Muscle of arm (tissue), 1 donor: ENCODE measurements at regions not wholly inside any gene's neighbourhood (a gene's known extent, or its start where the extent isn't known, plus 50 kb on each side); places are given as distances from the start of the nearest gene placed in this dataset.

Experiments used
- DNase-seq: peaks from one replicate; pipeline ENCODE4 v3.0.0-alpha.2; 2013

DNA sequence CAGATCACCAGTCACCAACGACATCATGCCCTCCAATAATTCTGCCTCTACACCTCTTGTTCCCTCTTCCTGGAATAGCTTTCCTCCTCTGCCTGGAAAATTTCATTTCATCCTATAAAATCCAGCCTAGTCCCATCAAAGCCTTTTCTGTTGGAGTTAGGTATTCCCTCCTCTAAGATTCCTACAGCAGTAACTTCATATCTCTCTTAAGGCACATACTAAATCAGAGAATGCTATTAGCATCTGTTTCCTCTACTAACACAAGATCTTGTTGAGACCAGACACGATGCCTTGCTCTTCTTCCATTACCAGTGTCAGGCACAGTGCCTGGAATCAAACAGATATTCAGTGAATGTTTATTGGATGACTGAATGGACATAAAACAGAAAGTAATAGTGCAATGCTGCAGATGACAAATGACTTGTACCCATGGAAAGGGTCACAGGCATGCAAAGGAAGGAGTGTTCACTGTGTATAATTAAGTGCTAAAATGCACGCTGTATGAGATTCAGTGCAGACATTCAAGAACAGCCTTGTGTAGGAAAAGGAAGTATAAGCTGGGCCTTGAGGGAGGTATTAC is 342.0 kb upstream of the ACVR2A start:
- DNase-seq = no peak

DNA sequence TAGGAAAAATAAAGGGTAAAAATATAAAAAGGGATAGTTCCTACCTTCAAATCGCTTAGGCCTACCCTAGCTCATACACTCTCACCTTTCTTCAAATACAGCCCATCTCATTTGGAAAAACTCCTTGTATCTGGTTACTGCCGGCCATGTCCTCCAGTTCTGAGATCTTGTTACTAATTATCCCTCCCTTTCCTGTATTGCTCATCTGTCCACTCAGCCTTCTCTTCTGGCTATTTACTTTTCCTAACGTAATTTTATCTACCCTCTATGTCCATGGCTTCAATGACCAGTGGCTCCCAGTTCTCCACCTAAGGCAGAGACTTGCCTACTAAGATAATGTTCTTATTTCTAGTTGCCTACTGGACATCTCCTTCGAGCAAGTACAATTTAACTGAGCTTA is 342.9 kb upstream of the ACVR2A start:
- DNase-seq = no peak

DNA sequence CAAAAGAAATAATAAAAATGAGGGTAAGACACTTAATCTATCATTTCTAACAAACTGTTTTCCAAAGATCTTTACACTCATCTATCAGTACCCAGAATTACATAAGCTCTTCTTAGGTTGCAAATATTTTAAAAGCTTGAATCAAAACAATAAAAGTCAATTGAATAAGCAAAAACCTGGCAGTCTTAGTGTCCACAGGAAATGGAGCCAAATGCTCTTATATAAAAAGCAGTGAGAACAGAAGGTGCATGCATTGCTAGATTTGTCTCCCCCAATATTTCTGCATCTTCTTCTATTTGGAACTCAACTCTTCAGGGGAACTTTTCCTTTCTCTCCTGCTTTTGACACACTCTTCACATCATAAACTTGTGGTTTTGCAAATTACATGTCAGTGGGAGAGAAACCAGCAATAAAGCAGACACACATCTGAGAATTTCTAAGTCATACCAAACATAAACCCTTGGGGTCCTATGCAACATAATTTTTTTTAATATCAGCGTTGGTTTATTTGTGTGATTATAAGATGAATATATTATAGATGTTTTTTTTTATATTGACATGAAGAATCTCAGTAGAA is 343.9 kb upstream of the ACVR2A start:
- no peak for DNase-seq

DNA sequence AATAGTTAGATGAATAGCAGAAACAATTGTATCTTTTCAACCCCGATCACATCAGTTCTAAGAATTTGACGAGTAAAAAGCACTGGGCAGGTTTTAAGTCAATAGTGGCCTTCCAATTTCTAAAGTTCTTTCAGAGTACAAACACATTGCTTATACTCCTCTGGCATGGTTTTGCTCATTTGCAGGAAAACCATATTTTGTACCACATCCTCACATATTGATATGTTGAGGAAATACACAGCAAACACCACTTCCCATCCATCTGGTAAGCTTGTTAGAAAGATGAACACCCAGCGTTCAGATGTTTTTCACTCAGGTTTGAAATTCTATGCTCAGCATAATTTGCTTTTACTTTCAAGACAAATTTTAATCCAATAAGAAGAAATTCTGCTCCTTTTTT is 344.6 kb upstream of the ACVR2A start:
- DNase-seq = no peak

DNA sequence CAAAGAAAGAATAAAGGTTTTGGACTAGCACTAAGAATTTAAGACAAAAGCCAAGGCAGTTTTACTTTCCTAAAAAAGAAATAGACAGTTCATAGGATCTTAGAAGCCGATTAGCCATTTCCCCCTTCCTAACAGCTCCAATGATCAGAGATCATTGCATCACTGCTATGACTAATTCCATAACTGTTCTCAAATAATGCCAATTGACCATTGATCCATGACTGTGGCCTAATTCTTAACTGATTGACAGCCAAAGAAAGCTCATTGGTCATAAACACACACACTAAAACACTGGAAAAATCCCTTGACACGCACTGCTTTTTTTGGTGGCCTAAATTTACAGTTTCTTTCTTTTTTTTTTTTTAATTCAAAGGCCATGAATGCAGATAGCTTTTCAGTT is 345.0 kb upstream of the ACVR2A start:
- no peak for DNase-seq

DNA sequence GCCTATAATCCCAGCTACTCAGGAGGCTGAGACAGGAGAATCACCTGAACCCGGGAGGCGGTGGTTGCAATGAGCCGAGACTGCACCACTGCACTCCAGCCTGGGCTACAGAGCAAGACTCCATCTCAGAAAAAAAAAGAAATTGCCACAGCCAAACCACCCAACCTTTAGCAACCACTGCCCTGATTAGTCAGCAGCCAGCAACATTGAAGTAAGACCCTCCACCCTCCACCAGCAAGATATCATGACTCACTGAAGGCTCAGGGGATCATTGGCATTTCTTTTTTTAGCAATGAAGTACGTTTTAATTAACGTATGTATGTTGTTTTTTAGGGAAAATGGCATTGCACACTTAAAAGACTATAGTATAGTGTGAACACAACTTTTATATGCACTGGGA is 349.1 kb upstream of the ACVR2A start:
- DNase-seq = no peak

DNA sequence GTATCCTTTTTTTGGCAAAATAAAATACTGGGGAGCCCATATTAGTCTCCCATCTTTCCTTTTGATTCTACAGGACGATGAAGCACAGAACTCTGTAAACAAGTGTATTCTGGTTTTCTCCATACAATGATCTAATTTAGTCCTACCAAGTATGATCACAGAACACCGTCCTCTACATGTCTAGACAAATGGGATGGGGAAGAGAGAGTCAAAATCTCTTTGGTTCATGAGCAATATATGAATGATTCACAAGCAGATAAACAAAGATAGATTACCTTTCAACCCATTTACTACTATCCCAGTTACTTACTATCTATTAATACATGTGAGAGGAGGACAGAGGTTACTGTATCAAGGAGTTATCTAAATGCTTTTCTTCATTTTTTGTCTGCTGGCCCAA is 352.4 kb upstream of the ACVR2A start:
- no peak for DNase-seq

DNA sequence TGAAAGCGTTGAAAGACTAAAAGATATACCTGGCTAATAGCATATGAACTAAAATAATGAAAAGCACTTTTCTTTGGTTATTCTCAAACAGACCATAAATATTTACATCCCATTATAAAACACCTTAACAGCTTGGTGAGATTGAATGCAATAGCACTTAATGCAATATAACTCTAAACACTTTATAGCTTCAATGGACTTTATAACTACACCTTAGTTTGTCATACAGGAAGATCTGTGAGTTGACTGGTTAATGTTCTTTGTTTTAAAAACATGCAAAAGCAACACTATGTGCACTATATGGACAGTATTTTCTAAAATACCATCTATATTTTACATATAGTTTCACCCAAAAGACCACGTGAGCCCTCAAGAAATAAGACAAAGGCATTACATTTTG is 353.3 kb upstream of the ACVR2A start:
- DNase-seq = no peak

DNA sequence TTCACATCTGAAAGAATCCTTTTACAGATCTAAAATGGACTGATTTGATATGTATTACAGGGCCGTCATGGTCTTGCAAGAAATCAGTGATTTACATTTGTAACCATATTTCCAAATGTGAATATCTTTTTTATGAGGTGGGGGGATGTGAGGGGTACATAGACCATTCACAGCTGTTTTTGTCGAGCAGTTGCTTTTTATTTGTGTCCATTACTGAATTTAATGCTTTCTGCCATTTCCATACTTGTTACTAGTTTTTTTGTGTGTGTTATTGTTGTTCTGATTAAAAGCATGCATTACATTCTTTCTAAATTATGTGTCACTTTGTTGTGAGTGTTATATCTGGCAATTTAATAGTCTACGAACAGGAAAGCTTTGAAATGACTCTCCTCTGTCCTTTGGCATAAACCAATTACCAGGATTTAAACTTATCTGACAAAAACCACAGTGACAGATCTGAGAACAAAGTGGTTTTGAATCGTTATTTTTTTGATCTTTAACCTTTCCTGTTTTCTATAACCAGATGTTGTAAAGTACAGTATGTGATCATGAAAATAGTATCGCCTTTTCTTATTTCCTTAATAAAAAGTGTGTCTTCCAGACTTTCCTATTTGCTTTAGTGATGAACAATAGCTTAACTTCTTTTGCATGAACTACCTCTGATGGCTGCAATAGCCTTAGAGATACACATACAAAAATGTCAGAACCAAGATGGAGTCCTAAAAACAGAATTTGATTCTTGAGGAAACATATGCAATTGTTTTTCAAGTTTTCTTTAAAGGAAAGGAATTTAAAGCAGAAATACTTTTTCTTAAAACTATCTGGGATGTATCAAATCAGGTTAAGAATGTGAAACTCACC is 354.2 kb upstream of the ACVR2A start:
- DNase-seq = no peak

DNA sequence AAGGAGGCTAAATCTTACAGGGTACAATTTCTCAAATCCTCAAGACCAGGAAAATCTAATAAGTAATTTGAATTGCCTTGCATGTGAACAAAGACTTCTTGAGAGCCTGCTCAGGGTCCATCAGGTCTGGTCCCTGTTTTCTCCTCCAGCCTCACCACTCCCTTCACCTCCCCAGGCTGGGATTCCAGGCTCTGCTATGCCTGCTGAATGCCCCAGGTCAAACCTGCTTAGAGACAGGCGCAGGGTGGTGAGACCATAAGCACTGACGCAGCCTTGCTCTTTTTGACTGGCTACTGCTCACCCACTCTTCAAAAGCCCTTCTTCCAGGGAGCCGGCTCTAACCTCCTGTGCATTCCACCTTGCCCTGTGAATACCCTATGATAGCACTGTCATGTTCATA is 356.4 kb upstream of the ACVR2A start:
- no peak for DNase-seq

DNA sequence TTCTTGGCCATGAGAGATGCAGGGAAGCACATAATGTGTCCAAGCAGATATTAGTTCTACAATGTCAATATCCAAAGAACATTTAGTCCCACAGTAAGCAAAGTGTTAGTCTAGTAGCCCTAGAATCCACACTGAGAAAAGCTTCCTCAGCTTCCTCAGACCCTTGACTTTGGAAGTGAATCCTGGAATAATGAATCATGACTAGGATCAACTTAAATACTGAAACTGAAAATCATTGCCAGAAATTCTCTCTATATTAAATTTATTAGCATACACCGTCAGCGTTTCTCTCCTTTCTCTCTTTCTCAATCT is 356.9 kb upstream of the ACVR2A start:
- DNase-seq = no peak

DNA sequence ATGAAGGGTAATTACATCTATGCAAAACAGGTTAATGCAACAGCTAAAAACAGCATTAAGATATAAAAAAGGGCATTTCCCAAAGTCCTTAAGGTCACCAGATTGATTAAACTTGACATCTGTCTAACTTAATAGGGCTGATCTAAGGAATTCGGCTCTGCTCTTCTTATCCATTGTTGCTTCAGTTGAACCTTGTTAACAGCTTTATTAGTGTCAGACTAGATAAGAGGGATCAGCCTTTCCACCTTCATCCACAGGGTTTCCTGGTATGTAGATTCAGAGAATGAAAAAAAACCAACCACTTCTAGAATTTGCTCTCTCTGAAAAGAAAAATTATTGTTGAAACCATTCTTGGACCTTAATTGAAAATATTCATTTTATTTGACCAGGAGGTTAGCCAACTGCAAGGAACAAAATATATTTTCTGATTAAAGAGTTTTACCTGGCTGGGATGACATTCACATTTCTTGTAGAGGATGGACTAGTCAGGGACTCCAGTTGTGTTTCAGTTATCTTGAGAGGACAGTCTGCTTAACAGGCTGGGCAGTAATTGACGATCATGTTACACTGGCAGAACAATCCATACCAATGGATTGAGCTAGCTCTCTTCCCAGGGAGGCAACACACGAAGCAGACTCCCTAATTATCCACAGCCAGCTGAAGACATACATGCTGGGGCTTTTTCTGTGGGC is 357.4 kb upstream of the ACVR2A start:
- no peak for DNase-seq

DNA sequence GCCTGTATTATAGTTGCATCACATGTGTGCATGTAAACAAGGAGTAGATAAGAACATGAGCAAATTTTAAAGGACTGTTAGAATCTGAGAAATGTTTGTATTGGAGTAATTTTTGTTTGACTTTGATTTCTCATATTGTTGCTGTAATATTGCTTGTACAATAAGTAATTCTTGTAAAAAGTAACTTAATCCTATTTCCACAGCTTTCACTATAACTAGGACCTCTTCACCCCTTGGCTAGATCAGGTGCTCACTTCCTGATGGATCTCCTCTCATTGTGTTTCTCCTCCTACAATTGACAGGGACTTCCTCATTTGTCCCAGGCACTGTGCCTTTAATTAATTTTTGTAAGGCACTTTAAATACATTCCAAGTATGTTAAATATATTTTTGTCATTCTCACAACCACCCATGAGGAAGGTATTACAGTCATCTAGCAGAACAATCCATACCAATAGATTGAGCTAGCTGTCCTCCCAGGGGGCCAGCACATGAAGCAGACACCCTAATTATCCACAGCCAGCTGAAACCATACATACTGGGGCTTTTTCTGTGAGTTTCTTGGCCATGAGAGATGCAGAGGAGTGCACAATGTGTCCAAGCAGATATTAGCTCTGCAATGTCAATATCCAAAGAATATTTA is 359.5 kb upstream of the ACVR2A start:
- no peak for DNase-seq

DNA sequence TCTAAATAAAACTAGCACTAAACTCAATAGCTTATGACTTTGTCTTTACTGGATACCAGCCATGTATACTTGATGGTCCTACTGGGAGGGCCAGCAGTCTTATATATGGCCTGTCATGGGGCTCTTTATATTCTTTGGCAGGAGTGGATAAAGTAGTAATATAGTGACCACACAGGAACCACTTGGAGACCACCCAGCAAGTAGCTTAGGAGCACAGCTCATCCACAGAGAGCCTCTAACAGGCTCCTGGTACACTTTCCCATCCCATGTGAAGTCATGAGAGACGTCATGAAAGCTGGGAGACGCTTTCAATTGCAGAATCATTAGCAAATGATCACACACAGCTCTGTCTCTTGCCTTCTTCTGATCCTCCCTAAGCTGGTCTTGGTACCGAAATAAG is 360.9 kb upstream of the ACVR2A start:
- no peak for DNase-seq

DNA sequence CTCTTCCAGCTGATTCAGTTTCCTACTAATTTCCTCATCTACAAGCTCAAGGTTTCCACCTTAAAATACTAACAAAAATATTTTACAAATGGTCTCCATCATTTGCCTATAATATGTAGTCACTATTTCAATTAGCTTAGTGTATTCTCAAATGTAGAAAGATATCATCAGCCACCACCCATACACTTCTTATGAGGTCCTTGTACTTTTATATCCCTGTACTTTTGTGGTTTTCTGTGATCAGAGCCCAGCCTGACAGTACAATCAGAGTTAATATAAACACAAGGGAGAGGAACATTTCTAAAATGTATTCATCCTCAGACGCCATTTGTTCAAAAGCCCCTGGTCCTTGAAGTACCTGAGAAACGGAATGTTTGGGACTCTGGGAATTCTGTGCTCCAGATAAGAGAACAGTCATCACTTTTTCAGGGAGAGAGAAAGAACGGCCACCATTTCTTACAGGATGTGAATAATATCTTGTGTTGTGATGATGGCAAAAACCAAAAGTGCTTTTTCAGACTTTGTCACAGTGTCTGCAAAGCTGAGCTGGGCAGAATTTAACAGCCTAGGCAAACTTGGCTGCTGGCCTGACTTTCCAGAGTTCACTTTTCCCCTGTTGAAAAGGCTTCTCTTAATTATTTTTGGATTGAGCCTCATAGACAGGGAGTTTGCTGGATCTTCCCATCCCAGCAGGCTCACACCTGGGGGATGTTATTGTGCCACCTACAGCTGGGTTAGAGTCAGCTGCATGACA is 361.7 kb upstream of the ACVR2A start:
- no peak for DNase-seq

DNA sequence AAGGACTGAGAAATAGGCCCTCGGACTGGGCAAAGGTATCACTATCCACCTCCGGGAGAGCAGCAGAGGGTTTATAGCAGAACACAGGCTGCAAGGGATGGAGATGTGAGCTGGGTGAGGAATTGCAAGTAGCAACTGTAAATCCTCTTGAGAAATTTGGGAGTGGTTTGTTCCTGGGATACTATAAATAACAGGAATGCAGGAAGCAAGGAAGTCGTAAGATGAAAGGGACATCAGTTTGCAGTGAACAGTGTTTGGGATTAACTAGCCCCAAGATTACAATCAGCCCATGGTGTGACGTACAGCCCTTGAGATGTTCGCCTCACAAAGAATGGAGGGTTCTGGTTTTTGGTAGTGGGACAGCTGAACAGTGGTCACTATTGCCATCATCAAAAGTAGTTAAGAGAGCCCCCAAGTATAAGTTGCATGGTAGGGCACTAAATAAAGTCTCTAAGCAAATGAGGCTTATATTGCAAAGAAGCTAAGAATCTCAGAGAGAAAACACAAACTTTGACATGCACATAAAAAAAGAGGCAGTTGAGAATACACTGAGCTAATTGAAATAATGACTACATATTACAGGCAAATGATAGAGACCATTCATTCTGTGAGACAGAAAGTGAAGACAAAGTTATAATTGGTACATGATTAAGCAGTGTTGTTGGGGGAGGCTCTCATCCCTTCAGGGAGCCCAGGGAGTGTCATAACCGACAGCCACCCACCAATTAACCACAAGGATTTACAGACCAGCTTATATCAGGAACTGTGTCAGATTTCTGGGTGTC is 362.5 kb upstream of the ACVR2A start:
- no peak for DNase-seq

DNA sequence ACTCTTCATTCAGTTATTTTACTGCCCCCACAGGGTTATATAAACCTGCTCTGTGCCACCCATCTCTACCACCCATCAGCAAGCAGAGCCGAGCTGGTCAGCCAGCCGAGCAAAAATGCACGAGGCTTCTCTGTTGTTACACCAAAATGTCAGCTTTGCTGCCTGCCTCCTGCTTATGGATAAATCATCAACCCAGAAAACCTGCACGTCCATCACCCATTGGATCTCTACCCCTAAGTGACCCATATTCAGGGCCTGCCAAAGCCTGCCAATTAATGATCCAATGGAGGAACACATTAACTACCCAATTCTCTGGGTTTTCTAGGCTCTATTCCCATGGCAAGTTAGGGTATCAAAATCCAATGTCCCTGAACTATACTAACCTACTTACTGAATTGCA is 365.5 kb upstream of the ACVR2A start:
- DNase-seq = no peak

DNA sequence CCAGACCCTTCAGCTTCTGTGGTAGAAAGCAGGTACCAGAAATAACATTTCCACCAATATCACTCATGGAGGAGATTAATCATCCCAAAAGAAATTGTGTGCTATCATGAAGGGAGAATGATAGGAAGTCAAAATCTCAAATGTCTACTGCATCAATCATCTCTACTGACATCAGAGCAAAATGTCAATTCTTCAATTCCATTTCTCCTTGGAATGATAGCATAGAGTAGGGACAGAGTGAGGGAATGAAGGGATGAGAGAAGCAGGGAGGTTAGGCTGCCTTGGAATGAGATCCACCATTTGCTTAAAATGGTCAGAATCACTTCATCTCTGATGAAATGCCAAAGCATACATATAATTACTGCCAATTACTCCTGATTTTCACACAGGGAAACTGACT is 371.8 kb upstream of the ACVR2A start:
- no peak for DNase-seq

DNA sequence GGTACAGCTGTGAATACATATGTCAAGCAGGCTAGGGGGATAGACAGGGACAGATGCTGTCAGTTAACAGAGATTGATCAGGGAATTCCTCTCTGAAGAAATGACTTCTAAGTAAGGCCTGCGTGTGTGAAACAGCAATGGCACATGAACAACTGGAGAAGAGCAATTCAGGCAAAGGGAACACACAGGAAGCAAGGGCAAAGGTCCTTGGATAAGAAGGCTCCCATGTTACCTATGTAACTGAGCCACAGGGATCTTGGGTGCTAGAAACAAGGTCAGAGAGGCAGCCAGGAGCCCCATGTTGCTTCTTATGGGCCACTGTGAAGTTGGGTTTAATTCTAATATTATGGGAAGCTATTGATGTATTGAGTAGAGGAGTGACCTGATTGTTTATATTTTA is 373.7 kb upstream of the ACVR2A start:
- no peak for DNase-seq

DNA sequence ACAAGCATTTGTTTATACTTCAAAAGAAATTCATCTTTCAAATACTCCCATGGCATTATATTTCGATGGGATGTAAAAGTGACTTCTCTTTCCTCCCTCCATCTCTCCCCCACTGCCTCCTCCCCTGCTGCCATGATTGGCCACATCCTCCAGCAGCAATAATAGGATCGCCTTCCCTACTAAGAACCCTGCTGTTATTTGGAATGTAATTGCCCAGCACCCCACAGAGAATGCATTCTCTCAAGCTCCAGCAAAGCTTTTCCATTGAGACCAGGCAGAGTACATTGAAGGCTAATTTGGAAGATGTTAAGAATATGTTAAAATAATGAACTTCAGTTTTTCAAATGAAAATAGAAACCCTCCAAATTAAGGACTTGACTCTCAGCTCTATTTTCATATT is 375.4 kb upstream of the ACVR2A start:
- DNase-seq = no peak

DNA sequence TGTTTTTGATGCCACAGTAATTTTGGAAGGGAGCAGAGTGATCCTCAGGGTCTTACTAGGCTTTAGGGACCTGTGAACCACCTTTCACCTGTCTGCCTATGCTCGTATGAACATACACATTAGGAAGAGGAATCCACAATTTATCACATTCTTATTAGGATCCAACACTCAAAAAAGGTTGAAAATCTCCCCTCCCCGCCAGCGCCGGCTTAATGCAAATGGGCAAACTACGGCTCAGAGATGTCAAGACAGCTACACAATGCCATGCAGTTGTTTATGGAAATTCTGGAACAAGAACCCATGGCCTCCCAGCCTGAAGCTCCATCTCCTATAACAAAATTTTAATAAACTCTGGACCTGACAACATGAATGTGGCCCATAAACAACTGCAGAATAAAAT is 375.9 kb upstream of the ACVR2A start:
- no peak for DNase-seq
